HEK293 (cell line): ENCODE measurements at regions not wholly inside any gene's neighbourhood (a gene's known extent, or its start where the extent isn't known, plus 50 kb on each side); places are given as distances from the start of the nearest gene placed in this dataset.
A peak's percentile ranks its signal among the peaks of the same experiment; 100 is the strongest.
"Not testable (repeated sequence)": the region's sequence is repeated elsewhere in the genome, so short reads cannot be mapped to it uniquely, and the experiment has no call there.

Experiments
- CTCF ChIA-PET: fragments of 350-600 bp; formaldehyde crosslinking; extraction: SDS; loops from one replicate; lab custom pipeline; 2021; ENCODE audit warnings: antibody characterized with exemption; lab: Yijun Ruan, JAX
- POLR2A ChIA-PET: fragments of 300-600 bp; formaldehyde crosslinking; extraction: SDS; loops from one replicate; lab custom pipeline; 2020; ENCODE audit warnings: antibody characterized with exemption, inconsistent platforms; lab: Yijun Ruan, JAX
- H3K27ac ChIP-seq: fragments of 200-500 bp; sonication (Bioruptor generic); 2 replicates; pipeline ENCODE4 v1.5.1; 2014; ENCODE audit warnings: low read depth, low read length, control low read depth, inconsistent platforms; ENCODE audit errors: extremely low read depth
- H3K36me3 ChIP-seq, 2 experiments: fragments of 200-500 bp in 1 of 2; sonication (Bioruptor generic) in 1 of 2; 1 replicate in 1 of 2; 2 replicates in 1 of 2; pipeline ENCODE4 v1.5.1; 2014 to 2017; ENCODE audit warnings: inconsistent platforms in 2 of 2, low read length in 2 of 2; ENCODE audit not compliant: control insufficient read depth in 2 of 2, insufficient read depth in 1 of 2
- H3K4me1 ChIP-seq: fragments of 200-500 bp; sonication (Bioruptor generic); 2 replicates; pipeline ENCODE4 v1.5.1; 2014; ENCODE audit warnings: mild to moderate bottlenecking, low read length, inconsistent platforms; ENCODE audit not compliant: control insufficient read depth, insufficient read depth
- H3K4me3 ChIP-seq: 2 replicates; pipeline ENCODE4 v1.5.1; 2011; ENCODE audit warnings: low read depth, mild to moderate bottlenecking, control low read depth, low read length, moderate library complexity
- H3K9me3 ChIP-seq: fragments of 200-500 bp; sonication (Bioruptor generic); 2 replicates; pipeline ENCODE4 v1.5.1; 2014; ENCODE audit warnings: low read depth, low read length, inconsistent platforms; ENCODE audit not compliant: control insufficient read depth, insufficient read depth
- HOXC10 ChIP-seq: sonication (generic); formaldehyde crosslinking; IDR thresholded peaks from 2 replicates; pipeline ENCODE4 v1.8.1; 2023; ENCODE audit warnings: mild to moderate bottlenecking, missing genetic modification reagents
- IKZF3 ChIP-seq: fragments of 450-650 bp; IDR thresholded peaks from 2 replicates; pipeline ENCODE4 v1.5.0; 2018; ENCODE audit warnings: missing biosample characterization, mild to moderate bottlenecking, missing genetic modification characterization, moderate library complexity
- MEIS1 ChIP-seq: sonication (generic); formaldehyde crosslinking; IDR thresholded peaks from 2 replicates; pipeline ENCODE4 v1.8.1; 2022; ENCODE audit warnings: missing genetic modification reagents, mild to moderate bottlenecking, borderline replicate concordance
- ZFP37 ChIP-seq: fragments of 450-650 bp; formaldehyde crosslinking; IDR thresholded peaks from 2 replicates; pipeline ENCODE4 v1.5.1; 2016; ENCODE audit warnings: missing biosample characterization, missing genetic modification characterization
- ZFP41 ChIP-seq: fragments of 450-650 bp; formaldehyde crosslinking; IDR thresholded peaks from 2 replicates; pipeline ENCODE4 v1.5.1; 2016; ENCODE audit warnings: missing biosample characterization, missing genetic modification characterization, borderline replicate concordance
- ZNF132 ChIP-seq: fragments of 450-650 bp; formaldehyde crosslinking; IDR thresholded peaks from 2 replicates; pipeline ENCODE4 v1.5.1; 2017; ENCODE audit warnings: missing biosample characterization, missing genetic modification characterization, borderline replicate concordance
- ZNF146 ChIP-seq: fragments of 450-650 bp; formaldehyde crosslinking; IDR thresholded peaks from 2 replicates; pipeline ENCODE4 v1.5.1; 2016; ENCODE audit warnings: missing biosample characterization, missing genetic modification characterization
- ZNF157 ChIP-seq: fragments of 450-650 bp; formaldehyde crosslinking; IDR thresholded peaks from 2 replicates; pipeline ENCODE4 v1.5.1; 2016; ENCODE audit warnings: missing biosample characterization, missing genetic modification characterization
- ZNF184 ChIP-seq: fragments of 450-650 bp; IDR thresholded peaks from 2 replicates; pipeline ENCODE4 v1.5.1; 2018; ENCODE audit warnings: missing biosample characterization, mild to moderate bottlenecking, missing genetic modification characterization
- ZNF223 ChIP-seq: fragments of 450-650 bp; formaldehyde crosslinking; IDR thresholded peaks from 2 replicates; pipeline ENCODE4 v1.5.1; 2016; ENCODE audit warnings: missing biosample characterization, missing genetic modification characterization
- ZNF362 ChIP-seq: fragments of 450-650 bp; formaldehyde crosslinking; IDR thresholded peaks from 2 replicates; pipeline ENCODE4 v1.5.1; 2016; ENCODE audit warnings: missing biosample characterization, missing genetic modification characterization
- ZNF426 ChIP-seq: fragments of 450-650 bp; formaldehyde crosslinking; IDR thresholded peaks from 2 replicates; pipeline ENCODE4 v1.5.1; 2017; ENCODE audit warnings: missing biosample characterization, missing genetic modification characterization, mild to moderate bottlenecking, inconsistent platforms, moderate library complexity
- ZNF544 ChIP-seq: fragments of 450-650 bp; formaldehyde crosslinking; IDR thresholded peaks from 2 replicates; pipeline ENCODE4 v1.5.0; 2017; ENCODE audit warnings: missing biosample characterization, missing genetic modification characterization
- ZNF596 ChIP-seq: fragments of 450-650 bp; IDR thresholded peaks from 2 replicates; pipeline ENCODE4 v1.5.0; 2018; ENCODE audit warnings: missing biosample characterization, mild to moderate bottlenecking, missing genetic modification characterization, moderate library complexity
- ZNF664 ChIP-seq: fragments of 450-650 bp; formaldehyde crosslinking; IDR thresholded peaks from 2 replicates; pipeline ENCODE4 v1.5.1; 2016; ENCODE audit warnings: missing biosample characterization, missing genetic modification characterization
- ZNF843 ChIP-seq: fragments of 450-650 bp; formaldehyde crosslinking; IDR thresholded peaks from 2 replicates; pipeline ENCODE4 v1.5.1; 2016; ENCODE audit warnings: missing biosample characterization, missing genetic modification characterization
- ZSCAN23 ChIP-seq: fragments of 450-650 bp; formaldehyde crosslinking; IDR thresholded peaks from 2 replicates; pipeline ENCODE4 v1.5.1; 2016; ENCODE audit warnings: missing biosample characterization, missing genetic modification characterization
- TF ChIP-seq, protein P1 (sequence below): fragments of 450-650 bp; formaldehyde crosslinking; conservative IDR thresholded peaks from 2 replicates; pipeline ENCODE4 v1.5.1; 2016; ENCODE audit warnings: low read depth, missing biosample characterization, missing genetic modification characterization
- TF ChIP-seq, protein P2 (sequence below): sonication (generic); formaldehyde crosslinking; IDR thresholded peaks from 2 replicates; pipeline ENCODE4 v1.8.1; 2022; ENCODE audit warnings: mild to moderate bottlenecking, moderate library complexity, missing genetic modification reagents
- TF ChIP-seq, protein P3 (sequence below): fragments of 450-650 bp; formaldehyde crosslinking; IDR thresholded peaks from 2 replicates; pipeline ENCODE4 v1.5.1; 2016; ENCODE audit warnings: missing biosample characterization, missing genetic modification characterization
- TF ChIP-seq, protein P4 (sequence below): fragments of 450-650 bp; formaldehyde crosslinking; IDR thresholded peaks from 2 replicates; pipeline ENCODE4 v1.5.1; 2016; ENCODE audit warnings: missing biosample characterization, missing genetic modification characterization

- POLR2A ChIA-PET, H3K9me3 ChIP-seq, H3K4me1 ChIP-seq, H3K36me3 ChIP-seq, H3K4me3 ChIP-seq, H3K27ac ChIP-seq, CTCF ChIA-PET: not testable (repeated sequence)
- TF ChIP-seq ZNF146 (tag by site-specific recombination): peak; percentile 77
Measured at GRCh38 chr1:14432728-14433127, 165.8 kb upstream of the KAZN start.

- Histone ChIP-seq H3K36me3 (no peaks in the 10 kb centered on the region), H3K4me1 (no peaks in the 10 kb centered on the region), H3K4me3 (no peak overlapping the region), H3K27ac (no peak overlapping the region), H3K9me3 (no peaks in the 10 kb centered on the region)
- no peak for TF ChIP-seq ZNF132
- no peak for TF ChIP-seq ZNF843 (tag by site-specific recombination)
- no peak for TF ChIP-seq ZFP41 (tag by site-specific recombination)
- TF ChIP-seq ZNF184: no peak
- TF ChIP-seq, protein P1, sequence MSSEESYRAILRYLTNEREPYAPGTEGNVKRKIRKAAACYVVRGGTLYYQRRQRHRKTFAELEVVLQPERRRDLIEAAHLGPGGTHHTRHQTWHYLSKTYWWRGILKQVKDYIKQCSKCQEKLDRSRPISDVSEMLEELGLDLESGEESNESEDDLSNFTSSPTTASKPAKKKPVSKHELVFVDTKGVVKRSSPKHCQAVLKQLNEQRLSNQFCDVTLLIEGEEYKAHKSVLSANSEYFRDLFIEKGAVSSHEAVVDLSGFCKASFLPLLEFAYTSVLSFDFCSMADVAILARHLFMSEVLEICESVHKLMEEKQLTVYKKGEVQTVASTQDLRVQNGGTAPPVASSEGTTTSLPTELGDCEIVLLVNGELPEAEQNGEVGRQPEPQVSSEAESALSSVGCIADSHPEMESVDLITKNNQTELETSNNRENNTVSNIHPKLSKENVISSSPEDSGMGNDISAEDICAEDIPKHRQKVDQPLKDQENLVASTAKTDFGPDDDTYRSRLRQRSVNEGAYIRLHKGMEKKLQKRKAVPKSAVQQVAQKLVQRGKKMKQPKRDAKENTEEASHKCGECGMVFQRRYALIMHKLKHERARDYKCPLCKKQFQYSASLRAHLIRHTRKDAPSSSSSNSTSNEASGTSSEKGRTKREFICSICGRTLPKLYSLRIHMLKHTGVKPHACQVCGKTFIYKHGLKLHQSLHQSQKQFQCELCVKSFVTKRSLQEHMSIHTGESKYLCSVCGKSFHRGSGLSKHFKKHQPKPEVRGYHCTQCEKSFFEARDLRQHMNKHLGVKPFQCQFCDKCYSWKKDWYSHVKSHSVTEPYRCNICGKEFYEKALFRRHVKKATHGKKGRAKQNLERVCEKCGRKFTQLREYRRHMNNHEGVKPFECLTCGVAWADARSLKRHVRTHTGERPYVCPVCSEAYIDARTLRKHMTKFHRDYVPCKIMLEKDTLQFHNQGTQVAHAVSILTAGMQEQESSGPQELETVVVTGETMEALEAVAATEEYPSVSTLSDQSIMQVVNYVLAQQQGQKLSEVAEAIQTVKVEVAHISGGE (tag by site-specific recombination): no peak
- no peak for TF ChIP-seq ZNF157
- TF ChIP-seq, protein P2, sequence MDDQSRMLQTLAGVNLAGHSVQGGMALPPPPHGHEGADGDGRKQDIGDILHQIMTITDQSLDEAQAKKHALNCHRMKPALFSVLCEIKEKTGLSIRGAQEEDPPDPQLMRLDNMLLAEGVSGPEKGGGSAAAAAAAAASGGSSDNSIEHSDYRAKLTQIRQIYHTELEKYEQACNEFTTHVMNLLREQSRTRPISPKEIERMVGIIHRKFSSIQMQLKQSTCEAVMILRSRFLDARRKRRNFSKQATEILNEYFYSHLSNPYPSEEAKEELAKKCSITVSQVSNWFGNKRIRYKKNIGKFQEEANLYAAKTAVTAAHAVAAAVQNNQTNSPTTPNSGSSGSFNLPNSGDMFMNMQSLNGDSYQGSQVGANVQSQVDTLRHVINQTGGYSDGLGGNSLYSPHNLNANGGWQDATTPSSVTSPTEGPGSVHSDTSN (CRISPR knock-in tag): no peak
- TF ChIP-seq, protein P3, sequence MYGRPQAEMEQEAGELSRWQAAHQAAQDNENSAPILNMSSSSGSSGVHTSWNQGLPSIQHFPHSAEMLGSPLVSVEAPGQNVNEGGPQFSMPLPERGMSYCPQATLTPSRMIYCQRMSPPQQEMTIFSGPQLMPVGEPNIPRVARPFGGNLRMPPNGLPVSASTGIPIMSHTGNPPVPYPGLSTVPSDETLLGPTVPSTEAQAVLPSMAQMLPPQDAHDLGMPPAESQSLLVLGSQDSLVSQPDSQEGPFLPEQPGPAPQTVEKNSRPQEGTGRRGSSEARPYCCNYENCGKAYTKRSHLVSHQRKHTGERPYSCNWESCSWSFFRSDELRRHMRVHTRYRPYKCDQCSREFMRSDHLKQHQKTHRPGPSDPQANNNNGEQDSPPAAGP (tag by site-specific recombination): no peak
- no peak for TF ChIP-seq MEIS1 (CRISPR knock-in tag)
- CTCF ChIA-PET: interaction anchor here (0.5 to 1.3 kb wide), 7 partner anchors 19 to 593 kb away, joined by 3 to 8 read pairs (median 3); no protein-coding TSS in a partner anchor
- POLR2A ChIA-PET: no interaction called here
Measured at GRCh38 chr1:14435368-14436023, 163.0 kb upstream of the KAZN start.

- no peak overlapping the region for H3K27ac ChIP-seq
- no peak overlapping the region for H3K4me3 ChIP-seq
- POLR2A ChIA-PET: no interaction called here
- no peaks in the 10 kb centered on the region for H3K9me3 ChIP-seq
- CTCF ChIA-PET: interaction anchor here (0.5 kb wide), 1 partner anchor 25 kb away, joined by 4 read pairs; no protein-coding TSS in a partner anchor
- peaks cover 2% of the 10 kb centered on the region; the same call in 1 of the 2 replicates for H3K4me1 ChIP-seq
- H3K36me3 ChIP-seq: no peaks in the 10 kb centered on the region
- TF ChIP-seq ZNF223: no peak
- no peak for TF ChIP-seq ZSCAN23 (tag by site-specific recombination)
- no peak for TF ChIP-seq IKZF3 (tag by site-specific recombination)
- no peak for TF ChIP-seq ZNF596
- TF ChIP-seq ZFP37 (tag by site-specific recombination): no peak
- TF ChIP-seq ZNF426 (tag by site-specific recombination): no peak
- TF ChIP-seq HOXC10 (CRISPR knock-in tag): no peak
- TF ChIP-seq, protein P4, sequence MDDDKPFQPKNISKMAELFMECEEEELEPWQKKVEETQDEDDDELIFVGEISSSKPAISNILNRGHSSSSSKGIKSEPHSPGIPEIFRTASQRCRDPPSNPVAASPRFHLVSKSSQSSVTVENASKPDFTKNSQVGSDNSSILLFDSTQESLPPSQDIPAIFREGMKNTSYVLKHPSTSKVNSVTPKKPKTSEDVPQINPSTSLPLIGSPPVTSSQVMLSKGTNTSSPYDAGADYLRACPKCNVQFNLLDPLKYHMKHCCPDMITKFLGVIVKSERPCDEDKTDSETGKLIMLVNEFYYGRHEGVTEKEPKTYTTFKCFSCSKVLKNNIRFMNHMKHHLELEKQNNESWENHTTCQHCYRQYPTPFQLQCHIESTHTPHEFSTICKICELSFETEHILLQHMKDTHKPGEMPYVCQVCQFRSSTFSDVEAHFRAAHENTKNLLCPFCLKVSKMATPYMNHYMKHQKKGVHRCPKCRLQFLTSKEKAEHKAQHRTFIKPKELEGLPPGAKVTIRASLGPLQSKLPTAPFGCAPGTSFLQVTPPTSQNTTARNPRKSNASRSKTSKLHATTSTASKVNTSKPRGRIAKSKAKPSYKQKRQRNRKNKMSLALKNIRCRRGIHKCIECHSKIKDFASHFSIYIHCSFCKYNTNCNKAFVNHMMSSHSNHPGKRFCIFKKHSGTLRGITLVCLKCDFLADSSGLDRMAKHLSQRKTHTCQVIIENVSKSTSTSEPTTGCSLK (tag by site-specific recombination): no peak
- no peak for TF ChIP-seq ZNF664 (tag by site-specific recombination)
- no peak for TF ChIP-seq ZNF362 (tag by site-specific recombination)
- TF ChIP-seq ZNF544 (tag by site-specific recombination): no peak
Measured at GRCh38 chr1:14437417-14437918, 161.0 kb upstream of the KAZN start.
